ENCODE measurements at regions not wholly inside any gene's neighbourhood (a gene's known extent, or its start where the extent isn't known, plus 50 kb on each side); places are given as distances from the start of the nearest gene placed in this dataset.
"Not testable (repeated sequence)": the region's sequence is repeated elsewhere in the genome, so short reads cannot be mapped to it uniquely, and the experiment has no call there.

DNA sequence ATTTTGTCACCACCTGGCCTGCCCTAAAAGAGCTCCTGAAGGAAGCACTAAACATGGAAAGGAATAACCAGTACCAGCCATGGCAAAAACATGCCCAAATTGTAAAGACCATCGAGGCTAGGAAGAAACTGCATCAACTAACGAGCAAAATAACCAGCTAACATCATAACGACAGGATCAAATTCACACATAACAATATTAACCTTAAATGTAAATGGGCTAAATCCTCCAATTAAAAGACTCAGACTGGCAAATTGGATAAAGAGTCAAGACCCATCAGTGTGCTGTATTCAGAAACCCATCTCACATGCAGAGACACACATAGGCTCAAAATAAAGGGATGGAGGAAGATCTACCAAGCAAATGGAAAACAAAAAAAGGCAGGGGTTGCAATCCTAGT, 264.3 kb upstream of the XYLT1 start:
- CTCF ChIA-PET; DNase-seq; H3K27me3 Mint-ChIP-seq; H3K4me3 ChIP-seq (ENCODE audit: low read length); H3K27me3 ChIP-seq (ENCODE audit: insufficient read depth, low read length, poor library complexity, severe bottlenecking); H3K27ac ChIP-seq (ENCODE audit: low read depth, low read length); H3K36me3 Mint-ChIP-seq; H3K36me3 ChIP-seq (ENCODE audit: insufficient read depth, low read length); POLR2A ChIA-PET; H3K27ac Mint-ChIP-seq; H3K4me3 Mint-ChIP-seq; H3K4me1 Mint-ChIP-seq; H3K9me3 ChIP-seq (ENCODE audit: low read length); H3K4me1 ChIP-seq (ENCODE audit: insufficient read depth, low read length): not testable (repeated sequence)
- H3K9me3 Mint-ChIP-seq: peaks cover 2 to 14% (median 9%) of the 10 kb centered on the region in 5 donors

- H3K4me3 ChIP-seq (ENCODE audit: low read length): no peak overlapping the region
- H3K27ac Mint-ChIP-seq: no peak overlapping the region
- no peaks in the 10 kb centered on the region for H3K9me3 ChIP-seq (ENCODE audit: low read length)
- no peak overlapping the region for H3K4me3 Mint-ChIP-seq
- no peaks in the 10 kb centered on the region for H3K36me3 Mint-ChIP-seq
- peaks cover 0 to 9% (median 6%) of the 10 kb centered on the region in 5 donors for H3K9me3 Mint-ChIP-seq
- ChIA-PET CTCF (no interaction called here), POLR2A (no interaction called here)
- no peaks in the 10 kb centered on the region for H3K36me3 ChIP-seq (ENCODE audit: insufficient read depth, low read length)
- no peak overlapping the region for H3K27ac ChIP-seq (ENCODE audit: low read depth, low read length)
- no peaks in the 10 kb centered on the region for H3K27me3 ChIP-seq (ENCODE audit: insufficient read depth, low read length, poor library complexity, severe bottlenecking)
- no peaks in the 10 kb centered on the region for H3K4me1 ChIP-seq (ENCODE audit: insufficient read depth, low read length)
- no peaks in the 10 kb centered on the region for H3K4me1 Mint-ChIP-seq
- DNase-seq: no peak
- H3K27me3 Mint-ChIP-seq: peaks cover 0 to 12% of the 10 kb centered on the region in 2 donors
These were observed 259.1 kb upstream of the XYLT1 start for GRCh38 chr16:17729820-17730219.

GRCh38 chr16:17728196-17728595, 257.4 kb upstream of the XYLT1 start:
- ChIA-PET CTCF (no interaction called here), POLR2A (no interaction called here)
- H3K9me3 ChIP-seq (ENCODE audit: low read length): no peaks in the 10 kb centered on the region
- Mint-ChIP-seq H3K4me3 (no peak overlapping the region), H3K27ac (no peak overlapping the region), H3K4me1 (no peaks in the 10 kb centered on the region), H3K36me3 (no peaks in the 10 kb centered on the region), H3K9me3 (peaks cover 0 to 7% (median 6%) of the 10 kb centered on the region in 5 donors), H3K27me3 (peaks cover 0 to 12% of the 10 kb centered on the region in 2 donors)
- H3K27ac ChIP-seq (ENCODE audit: low read depth, low read length): no peak overlapping the region
- DNase-seq: no peak
- no peak overlapping the region for H3K4me3 ChIP-seq (ENCODE audit: low read length)
- no peaks in the 10 kb centered on the region for H3K27me3 ChIP-seq (ENCODE audit: insufficient read depth, low read length, poor library complexity, severe bottlenecking)
- H3K36me3 ChIP-seq (ENCODE audit: insufficient read depth, low read length): no peaks in the 10 kb centered on the region
- H3K4me1 ChIP-seq (ENCODE audit: insufficient read depth, low read length): no peaks in the 10 kb centered on the region

DNA sequence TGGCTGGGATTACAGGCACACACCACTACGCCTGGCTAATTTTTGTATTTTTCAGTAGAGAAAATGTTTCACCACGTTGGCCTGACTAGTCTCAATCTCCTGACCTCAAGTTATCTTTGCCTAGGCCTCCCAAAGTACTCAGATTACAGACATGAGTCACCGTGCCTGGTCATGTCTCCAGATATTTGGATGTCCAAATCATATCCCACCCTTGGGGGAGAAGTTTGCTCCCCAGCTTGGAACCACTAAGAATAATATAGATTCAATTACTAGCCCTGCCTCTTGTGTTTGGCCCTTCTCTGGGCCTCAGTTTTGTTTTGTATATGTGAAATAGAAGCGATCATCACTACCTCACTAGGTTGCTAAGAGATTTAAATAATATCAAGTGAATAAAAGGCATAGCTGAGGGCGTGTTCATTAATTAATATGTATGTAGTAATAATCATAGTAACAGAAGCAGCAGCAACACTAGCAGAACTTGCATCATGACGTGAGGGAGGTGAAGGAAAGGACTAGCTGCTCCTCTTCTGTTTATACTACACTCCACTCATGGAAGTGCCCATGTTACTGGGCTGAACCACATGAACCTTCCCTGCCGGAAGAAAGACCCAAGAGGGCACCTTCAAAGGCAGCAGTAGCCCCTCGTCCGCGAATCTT, 253.6 kb upstream of the XYLT1 start:
- Mint-ChIP-seq H3K36me3 (no peaks in the 10 kb centered on the region), H3K4me1 (no peaks in the 10 kb centered on the region), H3K9me3 (no peaks in the 10 kb centered on the region), H3K27ac (peak overlapping the region in 1 of 8 donors; percentile 77), H3K27me3 (peaks cover 3 to 16% of the 10 kb centered on the region in 2 donors), H3K4me3 (no peak overlapping the region)
- Histone ChIP-seq H3K4me3 (ENCODE audit: low read length) (no peak overlapping the region), H3K9me3 (ENCODE audit: low read length) (no peaks in the 10 kb centered on the region), H3K27ac (ENCODE audit: low read depth, low read length) (no peak overlapping the region), H3K4me1 (ENCODE audit: insufficient read depth, low read length) (no peaks in the 10 kb centered on the region), H3K36me3 (ENCODE audit: insufficient read depth, low read length) (no peaks in the 10 kb centered on the region), H3K27me3 (ENCODE audit: insufficient read depth, low read length, poor library complexity, severe bottlenecking) (no peaks in the 10 kb centered on the region)
- CTCF ChIA-PET: no interaction called here
- POLR2A ChIA-PET: no interaction called here
- DNase-seq: no peak

DNA sequence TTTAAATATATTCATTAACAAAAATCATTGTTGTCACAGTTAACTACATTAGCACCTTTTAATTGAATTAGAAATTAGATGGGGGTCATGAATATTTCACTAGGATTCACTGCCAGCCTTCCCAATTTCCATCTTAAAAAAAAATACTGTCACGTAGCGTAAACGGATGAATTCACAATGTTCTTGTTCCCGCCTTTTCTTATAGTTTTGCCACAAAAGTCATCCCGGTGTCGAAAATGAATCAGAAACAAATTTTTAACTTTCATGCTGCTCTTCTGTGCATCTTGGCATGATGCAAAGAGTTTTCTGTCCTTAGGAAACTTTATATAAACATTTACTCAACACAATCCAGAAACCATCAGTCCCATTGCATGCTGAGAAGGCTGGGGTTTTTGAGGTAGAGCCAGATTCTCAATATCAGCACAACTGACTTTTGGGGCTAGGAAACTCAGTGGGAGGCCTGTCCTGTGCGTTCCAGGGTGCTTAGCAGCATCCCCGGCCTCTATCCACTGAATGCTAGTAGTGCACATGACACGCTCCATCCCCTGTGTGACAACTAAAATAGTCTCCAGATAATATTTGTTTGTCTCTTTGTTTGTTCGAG, 252.9 kb upstream of the XYLT1 start:
- no peak overlapping the region for H3K4me3 ChIP-seq (ENCODE audit: low read length)
- ChIA-PET CTCF (no interaction called here), POLR2A (no interaction called here)

DNA sequence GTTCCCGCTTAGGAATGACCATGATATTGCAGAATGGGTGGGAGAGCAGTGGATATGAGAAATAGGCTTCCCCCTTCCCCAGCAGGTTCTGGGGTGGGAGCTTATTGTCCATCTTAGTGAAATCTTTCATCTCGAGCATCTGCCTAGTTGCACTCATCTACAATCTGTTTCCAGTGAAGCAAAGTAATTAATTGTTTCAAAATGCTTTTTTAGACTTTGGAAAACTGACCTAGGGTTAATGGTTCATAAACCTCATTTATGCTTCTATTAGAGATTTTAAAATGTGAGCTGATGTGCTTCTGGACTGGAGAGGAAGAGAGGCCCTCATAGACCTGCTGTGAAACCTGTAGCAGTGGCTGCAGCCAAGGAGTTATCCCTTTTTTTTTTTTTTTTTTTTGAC, 247.7 kb upstream of the XYLT1 start:
- Histone ChIP-seq H3K36me3 (ENCODE audit: insufficient read depth, low read length) (no peaks in the 10 kb centered on the region), H3K4me3 (ENCODE audit: low read length) (no peak overlapping the region), H3K9me3 (ENCODE audit: low read length) (no peaks in the 10 kb centered on the region), H3K27ac (ENCODE audit: low read depth, low read length) (no peak overlapping the region), H3K27me3 (ENCODE audit: insufficient read depth, low read length, poor library complexity, severe bottlenecking) (no peaks in the 10 kb centered on the region), H3K4me1 (ENCODE audit: insufficient read depth, low read length) (no peaks in the 10 kb centered on the region)
- Mint-ChIP-seq H3K36me3 (no peaks in the 10 kb centered on the region), H3K27me3 (peaks cover 3 to 10% of the 10 kb centered on the region in 2 donors), H3K4me3 (no peak overlapping the region), H3K9me3 (peaks cover 0 to 7% (median 0%) of the 10 kb centered on the region in 5 donors), H3K27ac (no peak overlapping the region), H3K4me1 (no peaks in the 10 kb centered on the region)
- CTCF ChIA-PET: no interaction called here
- POLR2A ChIA-PET: no interaction called here
- DNase-seq: no peak

More for the DNA sequence above, 252.9 kb upstream of the XYLT1 start:
- no peaks in the 10 kb centered on the region for H3K27me3 ChIP-seq (ENCODE audit: insufficient read depth, low read length, poor library complexity, severe bottlenecking)
- no peak overlapping the region for H3K4me3 Mint-ChIP-seq
- H3K4me1 Mint-ChIP-seq: no peaks in the 10 kb centered on the region
- no peak for DNase-seq
- no peaks in the 10 kb centered on the region for H3K9me3 Mint-ChIP-seq
- H3K4me1 ChIP-seq (ENCODE audit: insufficient read depth, low read length): no peaks in the 10 kb centered on the region
- H3K27me3 Mint-ChIP-seq: peaks cover 3 to 13% of the 10 kb centered on the region in 2 donors
- H3K36me3 ChIP-seq (ENCODE audit: insufficient read depth, low read length): no peaks in the 10 kb centered on the region
- no peaks in the 10 kb centered on the region for H3K9me3 ChIP-seq (ENCODE audit: low read length)
- H3K27ac ChIP-seq (ENCODE audit: low read depth, low read length): no peak overlapping the region
- no peaks in the 10 kb centered on the region for H3K36me3 Mint-ChIP-seq
- no peak overlapping the region for H3K27ac Mint-ChIP-seq

GRCh38 chr16:17705847-17706246, 235.1 kb upstream of the XYLT1 start:
- Mint-ChIP-seq H3K36me3 (no peaks in the 10 kb centered on the region), H3K27me3 (peaks cover 4 to 6% of the 10 kb centered on the region in 2 donors), H3K27ac (no peak overlapping the region), H3K9me3 (peaks cover 0 to 4% (median 0%) of the 10 kb centered on the region in 5 donors), H3K4me3 (no peak overlapping the region), H3K4me1 (no peaks in the 10 kb centered on the region)
- no peaks in the 10 kb centered on the region for H3K9me3 ChIP-seq (ENCODE audit: low read length)
- no peaks in the 10 kb centered on the region for H3K27me3 ChIP-seq (ENCODE audit: insufficient read depth, low read length, poor library complexity, severe bottlenecking)
- no peak overlapping the region for H3K4me3 ChIP-seq (ENCODE audit: low read length)
- DNase-seq: no peak
- CTCF ChIA-PET: no interaction called here
- no peaks in the 10 kb centered on the region for H3K4me1 ChIP-seq (ENCODE audit: insufficient read depth, low read length)
- H3K36me3 ChIP-seq (ENCODE audit: insufficient read depth, low read length): no peaks in the 10 kb centered on the region
- POLR2A ChIA-PET: no interaction called here
- no peak overlapping the region for H3K27ac ChIP-seq (ENCODE audit: low read depth, low read length)

DNA sequence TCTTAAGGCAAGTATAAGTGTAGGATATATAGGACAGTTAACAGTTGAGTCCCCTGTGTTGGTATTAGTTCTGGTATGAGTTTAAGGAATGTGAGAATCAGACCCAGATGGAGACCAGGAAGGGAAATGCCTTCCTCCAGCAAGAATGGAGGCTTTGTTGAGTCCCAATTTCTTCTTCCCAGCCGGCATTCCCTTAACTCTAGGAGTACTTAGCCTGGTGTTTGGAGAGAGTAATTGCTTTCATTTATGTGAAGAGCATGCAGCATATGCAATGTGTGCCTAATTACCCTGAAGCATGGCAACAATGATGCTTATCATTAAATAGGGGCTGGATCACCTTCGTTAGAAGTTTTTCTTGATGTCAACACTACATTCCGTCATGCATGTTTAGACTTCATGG, 225.9 kb upstream of the XYLT1 start:
- H3K9me3 Mint-ChIP-seq: peaks cover 0 to 2% (median 2%) of the 10 kb centered on the region in 5 donors
- Histone ChIP-seq H3K27me3 (ENCODE audit: insufficient read depth, low read length, poor library complexity, severe bottlenecking) (no peaks in the 10 kb centered on the region), H3K4me1 (ENCODE audit: insufficient read depth, low read length) (no peaks in the 10 kb centered on the region), H3K36me3 (ENCODE audit: insufficient read depth, low read length) (no peaks in the 10 kb centered on the region), H3K9me3 (ENCODE audit: low read length) (no peaks in the 10 kb centered on the region), H3K4me3 (ENCODE audit: low read length) (no peak overlapping the region), H3K27ac (ENCODE audit: low read depth, low read length) (no peak overlapping the region)
- POLR2A ChIA-PET: no interaction called here
- H3K27me3 Mint-ChIP-seq: peaks cover 11 to 40% of the 10 kb centered on the region in 2 donors
- no peak overlapping the region for H3K4me3 Mint-ChIP-seq
- CTCF ChIA-PET: no interaction called here
- H3K27ac Mint-ChIP-seq: no peak overlapping the region
- no peaks in the 10 kb centered on the region for H3K4me1 Mint-ChIP-seq
- DNase-seq: no peak
- H3K36me3 Mint-ChIP-seq: no peaks in the 10 kb centered on the region
